ENCODE measurements at regions not wholly inside any gene's neighbourhood (a gene's known extent, or its start where the extent isn't known, plus 50 kb on each side); places are given as distances from the start of the nearest gene placed in this dataset.
A peak's percentile ranks its signal among the peaks of the same experiment; 100 is the strongest.

- no peak overlapping the region for H2BK20ac ChIP-seq (ENCODE audit: low read depth, low read length)
- H2AK9ac ChIP-seq (replicated peaks; ENCODE audit: low read depth, low read length, poor library complexity), result no peak overlapping the region
- peaks cover 2% of the 10 kb centered on the region; the same call in 1 of the 2 replicates for H3K27me3 ChIP-seq (ENCODE audit: control insufficient read depth, insufficient read depth, low read length)
- CTCF ChIA-PET, result interaction anchor here (0.6 kb wide), 1 partner anchor 17 kb away, joined by 3 read pairs; no protein-coding TSS in a partner anchor
- H3K27ac ChIP-seq (ENCODE audit: insufficient read depth, low read length), result no peak overlapping the region
- H4K5ac ChIP-seq (ENCODE audit: low read depth, low read length), result no peak overlapping the region
- H3K79me1 ChIP-seq (ENCODE audit: low read depth in 1 of 2, low read length in 2 of 2), result no peaks in the 10 kb centered on the region
- no peak overlapping the region for H4K8ac ChIP-seq (ENCODE audit: low read depth in 2 of 2, low read length in 2 of 2)
- no peak for ATAC-seq (ENCODE audit: low read depth)
- H2AFZ ChIP-seq (replicated peaks; ENCODE audit: low read length, poor library complexity), result no peak overlapping the region
- H3K4me3 ChIP-seq (ENCODE audit: insufficient read depth, low read depth, low read length), result no peak overlapping the region
- in situ Hi-C loops (cut with MboI; ENCODE audit: low sequenced_read_pairs), result no loop called here
- no peaks in the 10 kb centered on the region for H4K20me1 ChIP-seq (ENCODE audit: insufficient read depth, low read length)
- no peak overlapping the region; the same call in 1 of the 2 replicates for H3K4me2 ChIP-seq (ENCODE audit: low read depth, low read length)
- H3K9me1 ChIP-seq (ENCODE audit: insufficient read depth, low read length), result no peaks in the 10 kb centered on the region
- no peak overlapping the region for H2BK120ac ChIP-seq (ENCODE audit: low read depth, low read length)
- H3K36me3 ChIP-seq (ENCODE audit: control insufficient read depth, insufficient read depth, low read length), result no peaks in the 10 kb centered on the region
- dilution Hi-C loops (cut with HindIII; ENCODE audit: low sequenced_read_pairs, unreplicated experiment), result no loop called here
- intact Hi-C loops (cut with micrococcal nuclease), result no loop called here
- no peak overlapping the region for H3K18ac ChIP-seq (ENCODE audit: low read depth, low read length)
- H3K14ac ChIP-seq (replicated peaks; ENCODE audit: low read depth, low read length), result no peak overlapping the region
- DNase-seq, result peak; percentile 44
- no peak overlapping the region for H2BK15ac ChIP-seq (ENCODE audit: low read depth, low read length)
- no peak overlapping the region for H3K9ac ChIP-seq (ENCODE audit: low read depth, low read length)
- no peak overlapping the region for H4K91ac ChIP-seq (ENCODE audit: insufficient read depth, low read depth, low read length)
- BruUV-seq (replicated peaks), result no TSS peak
- H3K4me1 ChIP-seq (ENCODE audit: control insufficient read depth, insufficient read depth, low read length), result peaks cover 4% of the 10 kb centered on the region; the same call in 1 of the 2 replicates
- TF ChIP-seq RAD21 (IDR thresholded peaks at IDR 0.05; ENCODE audit: low read length) (no peak), CTCF (conservative IDR thresholded peaks at IDR 0.05; ENCODE audit: low read depth, low read length) (no peak), MXI1 (IDR thresholded peaks at IDR 0.05; ENCODE audit: borderline replicate concordance, low read depth, low read length) (no peak), MAFK (IDR thresholded peaks at IDR 0.05; ENCODE audit: low read depth, low read length) (no peak), MAZ (IDR thresholded peaks at IDR 0.05; ENCODE audit: borderline replicate concordance, low read depth, low read length) (no peak), POLR2A (IDR thresholded peaks at IDR 0.05; ENCODE audit: low read depth, low read length) (no peak), CEBPB (IDR thresholded peaks at IDR 0.05; ENCODE audit: low read depth, low read length) (no peak), NFE2L2 (IDR thresholded peaks at IDR 0.05; ENCODE audit: low read depth, low read length) (no peak), RFX5 (IDR thresholded peaks at IDR 0.05; ENCODE audit: low read depth, low read length) (no peak), ELK1 (IDR thresholded peaks at IDR 0.05; ENCODE audit: borderline replicate concordance, low read depth, low read length) (no peak), USF2 (IDR thresholded peaks at IDR 0.05; ENCODE audit: low read depth, low read length) (no peak), BHLHE40 (IDR thresholded peaks at IDR 0.05; ENCODE audit: low read depth, low read length) (no peak), FOS (IDR thresholded peaks at IDR 0.05; ENCODE audit: low read depth, low read length) (no peak)
- H3K9me3 ChIP-seq (ENCODE audit: control insufficient read depth, insufficient read depth, low read length), result no peaks in the 10 kb centered on the region
- no peak overlapping the region for H2AK5ac ChIP-seq (ENCODE audit: low read depth, low read length)
- POLR2A ChIA-PET (ENCODE audit: unreplicated experiment), result no interaction called here
- no peak overlapping the region for H3K4ac ChIP-seq (ENCODE audit: low read depth, low read length)
- H3K23ac ChIP-seq (ENCODE audit: low read depth, low read length), result no peak overlapping the region
- H2BK5ac ChIP-seq (ENCODE audit: low read depth, low read length, poor library complexity, severe bottlenecking), result no peak overlapping the region
- no peak overlapping the region for H3K56ac ChIP-seq (ENCODE audit: extremely low read depth, insufficient read depth, low read length)
- 72% methylated on average over 2 of the region's 10 CpGs; no CpG with 5 or more reads in 1 of the 2 experiments for WGBS, 2 experiments (ENCODE audit: extremely low coverage in 2 of 2, insufficient read length in 1 of 2)
Measured at GRCh38 chr19:31451686-31452330, 102.6 kb upstream of the TSHZ3 start.

All from IMR-90 (cell line).